HK-2 (cell line): ENCODE measurements at regions not wholly inside any gene's neighbourhood (a gene's known extent, or its start where the extent isn't known, plus 50 kb on each side); places are given as distances from the start of the nearest gene placed in this dataset.
A peak's percentile ranks its signal among the peaks of the same experiment; 100 is the strongest.

Experiments used
- DNase-seq: peaks from one replicate; pipeline ENCODE4 v3.0.0-alpha.2; 2018; ENCODE audit not compliant: unreplicated experiment

DNA sequence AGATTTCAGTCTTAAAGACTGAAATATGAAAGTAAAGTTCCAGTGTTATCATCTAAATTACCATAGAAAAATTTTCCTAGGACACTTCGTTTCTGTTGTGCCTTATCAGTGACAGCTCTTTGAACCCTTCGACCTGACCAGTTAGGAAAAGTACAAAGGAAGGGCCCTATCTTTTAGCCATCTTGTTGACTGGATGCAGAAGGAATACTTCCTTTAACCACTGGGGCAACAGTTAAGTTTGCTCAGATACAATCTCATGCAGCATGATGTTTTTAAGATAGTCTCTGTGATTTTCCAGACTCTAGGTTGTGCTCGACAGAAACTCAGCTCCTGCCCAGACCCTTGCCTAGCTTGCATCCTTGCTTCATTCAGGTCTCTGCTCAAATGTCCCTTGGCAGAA, 210.5 kb upstream of the RPS6KA3 start:
- no peak for DNase-seq

DNA sequence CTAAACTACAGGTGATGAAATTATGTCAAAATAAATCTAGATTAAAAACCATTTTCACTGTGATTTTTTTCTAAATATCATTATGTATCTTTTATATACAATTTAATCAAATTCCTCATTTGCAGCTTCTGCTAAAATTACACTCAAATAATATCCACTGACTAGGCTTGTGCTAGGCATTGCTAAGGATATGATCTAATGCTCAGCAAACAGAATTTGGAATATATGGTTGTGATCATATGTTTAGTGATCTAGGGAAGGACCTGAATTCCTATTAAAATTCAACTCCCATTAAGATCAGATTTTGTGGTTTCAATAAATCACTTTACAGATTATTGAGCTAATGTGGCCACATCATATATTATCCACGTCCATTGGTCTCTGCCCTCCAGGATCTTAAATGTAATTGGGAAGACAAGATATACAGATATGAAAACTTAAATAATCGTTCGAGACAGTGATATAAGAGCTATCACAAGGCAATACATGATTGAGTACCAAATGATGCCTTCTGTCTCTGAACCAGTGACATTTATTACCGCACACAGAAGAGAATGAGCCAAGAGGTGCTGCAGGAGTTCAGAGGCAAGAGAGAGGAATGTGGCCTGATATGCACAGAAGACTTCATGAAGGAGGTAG, 206.0 kb upstream of the RPS6KA3 start:
- no peak for DNase-seq

DNA sequence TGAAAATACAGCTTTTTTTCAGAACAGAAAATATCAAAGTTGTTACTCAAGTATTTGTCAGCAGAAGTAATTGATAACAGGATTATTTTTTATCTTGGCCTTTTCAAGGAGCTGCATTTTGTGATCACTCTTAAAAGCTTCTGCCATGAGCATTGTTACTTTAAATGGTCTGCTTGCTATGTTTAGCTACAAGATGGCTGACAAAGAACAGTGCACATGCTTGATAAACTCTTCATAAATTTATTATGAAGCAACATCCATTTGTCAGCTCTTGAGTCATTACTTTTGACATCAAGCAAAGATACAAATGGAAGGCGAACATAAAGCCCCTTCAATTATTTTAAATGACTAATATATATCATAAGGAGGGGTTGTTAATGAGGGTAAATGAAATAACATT, 205.4 kb upstream of the RPS6KA3 start:
- no peak for DNase-seq

DNA sequence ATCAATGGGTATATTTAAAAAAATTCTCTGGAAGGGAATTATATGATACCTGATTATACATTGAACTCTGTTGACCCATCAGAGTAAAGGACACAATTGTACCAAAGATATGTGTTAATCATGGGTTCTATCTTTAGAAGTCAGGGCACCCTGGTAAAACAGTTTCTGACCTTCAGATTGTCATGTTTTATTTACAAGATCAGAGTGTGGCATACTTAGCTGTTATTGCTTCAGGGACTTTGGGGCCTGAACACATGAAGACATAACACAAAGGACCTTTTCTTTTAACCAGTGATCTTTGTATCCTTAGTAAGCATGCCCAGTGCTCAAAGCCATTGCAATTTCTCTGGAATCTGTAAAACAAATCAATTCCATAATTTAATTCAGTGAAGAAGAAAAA, 204.8 kb upstream of the RPS6KA3 start:
- DNase-seq: no peak

DNA sequence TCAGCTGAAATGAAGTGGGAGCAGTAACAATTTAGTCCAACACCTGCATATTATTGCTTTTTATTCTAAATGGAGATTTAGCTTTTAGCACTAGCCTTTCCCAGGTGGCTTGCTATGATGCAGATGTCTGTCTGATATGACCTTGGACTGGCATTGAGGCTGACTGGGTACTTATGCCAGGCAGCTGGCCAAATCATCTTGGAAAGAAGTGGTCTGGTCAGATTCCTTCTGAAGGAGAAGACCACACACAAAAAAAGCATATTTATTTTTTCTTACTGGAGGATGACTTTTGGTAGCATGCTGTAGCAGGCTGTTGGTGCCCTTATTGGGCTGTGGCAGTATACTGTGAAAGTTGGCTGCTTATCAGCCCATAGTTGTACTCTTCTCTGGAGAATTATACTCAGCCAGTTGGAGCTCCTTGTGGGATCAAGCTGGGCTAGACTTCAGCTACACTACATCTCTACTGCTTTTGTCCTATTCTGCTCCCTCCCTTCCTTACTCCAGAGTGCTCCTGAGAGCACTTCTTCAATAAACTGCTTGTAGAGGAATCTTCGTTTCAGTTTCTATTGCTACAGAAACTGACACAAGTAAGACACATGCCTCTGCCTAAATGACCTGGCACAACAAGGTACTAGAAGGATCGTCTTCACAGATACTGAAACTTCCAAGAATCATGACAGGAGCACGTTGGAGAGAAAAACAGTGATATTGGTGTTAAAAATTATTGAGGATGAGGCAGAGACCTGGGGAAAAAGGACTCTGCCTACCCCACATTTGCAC, 196.8 kb upstream of the RPS6KA3 start:
- no peak for DNase-seq

DNA sequence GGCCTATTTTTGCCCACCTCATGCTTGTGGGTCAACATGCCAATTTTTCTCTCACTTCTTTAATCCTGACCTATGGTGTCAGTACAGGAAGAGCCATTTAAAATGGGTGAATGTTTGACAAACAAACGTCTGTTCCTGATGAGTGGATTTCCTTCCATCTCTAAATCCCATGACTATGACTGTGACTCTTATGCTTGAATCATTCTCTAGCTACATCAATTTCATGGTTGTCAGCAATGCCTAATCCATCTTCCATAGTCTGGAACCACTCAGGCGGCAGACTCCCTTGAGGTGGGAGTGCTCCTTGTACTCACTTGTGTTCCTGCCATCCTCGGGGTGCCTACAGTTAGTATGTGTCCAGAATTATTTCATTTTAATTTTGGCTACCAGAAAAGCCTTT, 194.9 kb upstream of the RPS6KA3 start:
- DNase-seq: peak; percentile 33

DNA sequence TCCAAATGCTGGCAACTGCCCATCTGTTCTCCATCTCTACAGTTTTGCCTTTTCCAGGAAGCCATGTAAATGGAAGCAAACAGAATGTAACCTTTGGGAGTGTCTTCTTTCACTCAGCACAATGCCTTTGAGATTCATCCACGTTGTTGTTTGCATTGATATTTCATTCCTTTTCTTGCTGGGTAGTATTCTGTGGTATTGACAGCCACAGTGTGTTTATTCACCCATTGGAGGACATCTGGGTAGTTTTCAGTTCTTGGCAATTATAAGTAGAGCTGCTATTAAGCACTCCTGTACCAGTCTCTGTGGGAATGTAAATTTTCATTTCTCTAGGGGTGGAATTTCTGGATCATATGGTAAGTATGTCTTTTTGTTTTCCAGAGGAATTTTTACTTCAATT, 194.3 kb upstream of the RPS6KA3 start:
- no peak for DNase-seq

DNA sequence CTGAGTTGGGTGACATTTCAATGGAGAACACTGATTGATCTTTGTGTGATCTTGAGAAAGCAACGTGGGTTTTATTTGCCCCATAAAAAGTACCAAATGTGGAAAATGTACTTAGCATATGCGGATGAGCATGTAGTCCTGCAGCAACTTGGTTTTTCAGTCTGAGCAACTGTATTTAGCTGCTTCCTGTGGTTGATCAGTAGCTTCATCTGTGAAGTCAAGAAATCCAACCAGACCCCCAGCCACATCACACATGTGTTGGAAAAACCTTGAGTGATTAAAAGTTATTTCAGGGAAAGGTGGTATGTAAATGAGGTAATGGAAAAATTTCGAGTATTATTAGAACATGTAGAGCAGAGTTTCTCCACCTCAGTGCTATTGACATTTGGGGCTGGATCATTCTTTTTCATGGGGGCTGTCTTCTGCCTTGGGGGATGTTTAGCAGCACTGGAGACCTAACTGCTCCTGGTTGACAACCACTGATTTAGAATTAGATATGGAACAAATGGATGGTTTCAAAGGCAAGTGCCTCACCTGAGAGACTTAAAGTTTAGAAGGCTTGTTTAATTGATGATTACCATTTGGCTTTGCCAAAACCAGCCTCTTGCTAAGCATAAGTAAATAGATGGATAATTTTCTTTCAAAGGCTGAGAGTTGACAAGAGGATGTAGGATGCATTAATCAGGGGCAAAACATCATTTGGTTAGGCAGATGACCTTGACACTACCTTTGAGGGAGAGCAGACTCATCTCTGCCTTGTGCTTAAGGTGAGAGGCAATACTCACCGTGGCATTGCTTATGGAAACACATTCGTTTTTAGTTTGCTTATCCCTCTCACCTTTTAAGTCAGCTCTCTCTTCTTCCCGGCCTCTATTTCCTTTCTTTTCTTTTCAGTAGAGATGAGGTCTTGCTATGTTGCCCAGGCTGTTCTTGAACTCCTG, 193.0 kb upstream of the RPS6KA3 start:
- DNase-seq: no peak

DNA sequence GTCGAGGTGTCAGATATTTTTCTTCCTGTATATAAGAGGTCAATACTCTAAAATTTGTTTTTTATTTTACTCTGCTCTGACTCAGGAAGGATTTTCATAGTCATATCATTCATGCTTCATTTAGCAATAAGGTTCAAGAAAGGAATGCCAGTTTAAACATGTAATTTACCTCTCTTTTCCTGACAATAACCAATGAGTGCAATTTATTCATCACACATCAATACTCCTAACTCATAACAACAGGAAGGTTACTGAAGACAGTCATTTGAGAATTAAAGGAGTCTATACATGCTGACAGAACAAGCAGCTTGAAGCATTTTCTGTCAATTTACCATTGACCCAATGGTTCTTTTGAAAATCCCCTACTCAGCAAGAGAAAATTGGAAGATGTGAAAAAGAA, 190.3 kb upstream of the RPS6KA3 start:
- no peak for DNase-seq

DNA sequence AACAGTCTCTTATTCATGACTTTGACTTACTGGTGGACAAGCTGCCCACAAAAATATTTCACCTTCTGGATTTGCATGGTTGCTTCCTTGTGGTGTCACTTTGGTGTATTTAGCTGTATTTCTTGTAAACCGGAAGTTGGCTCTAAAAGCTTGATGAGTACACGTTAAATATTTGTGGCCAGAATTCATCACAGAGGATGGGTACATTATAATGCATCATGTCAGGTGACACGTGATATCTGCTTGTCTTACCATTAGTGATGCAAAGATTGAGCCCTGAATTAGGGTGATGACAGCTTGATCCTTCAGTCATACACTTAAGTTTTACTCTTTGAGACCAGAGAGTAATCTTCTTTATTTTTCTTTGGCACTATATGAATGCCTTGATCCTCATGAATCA, 188.3 kb upstream of the RPS6KA3 start:
- DNase-seq: no peak

DNA sequence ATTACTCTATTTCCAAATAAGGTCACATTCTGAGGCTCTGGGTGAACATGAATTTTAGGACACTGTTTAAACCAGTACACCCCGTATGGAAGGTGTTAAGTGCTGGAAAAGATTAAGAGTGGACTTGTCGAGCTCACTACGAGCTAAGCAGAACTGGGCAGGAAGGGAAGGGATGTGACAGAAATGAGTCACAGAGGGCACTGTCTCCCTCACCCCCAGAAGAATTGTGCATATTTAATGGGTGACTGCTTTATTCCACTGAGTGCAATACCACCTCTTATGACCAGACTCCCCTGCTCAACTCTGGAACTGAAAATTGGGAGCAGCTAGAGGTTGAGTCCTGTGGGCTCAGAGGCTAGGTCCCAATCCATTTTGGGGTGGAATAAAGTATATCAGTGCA, 187.4 kb upstream of the RPS6KA3 start:
- peak; percentile 19 for DNase-seq

DNA sequence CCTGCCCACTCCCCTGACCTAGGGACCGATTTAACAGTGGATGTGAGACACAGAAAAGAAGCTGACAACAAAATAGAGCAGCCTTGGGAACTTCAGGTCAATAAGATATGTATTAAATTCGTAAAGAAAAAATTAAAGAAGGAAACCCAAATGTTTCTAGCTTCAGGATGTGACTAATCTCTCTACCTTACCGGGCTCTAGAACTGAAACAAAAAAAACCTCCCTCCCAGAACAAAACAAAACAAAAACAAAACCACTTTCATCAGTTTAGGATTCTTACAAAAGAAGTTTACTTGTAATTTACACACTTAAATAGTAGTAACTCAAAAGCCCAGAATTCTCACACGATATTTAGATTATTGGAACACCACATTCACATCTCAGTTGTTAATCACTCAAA, 185.8 kb upstream of the RPS6KA3 start:
- no peak for DNase-seq

DNA sequence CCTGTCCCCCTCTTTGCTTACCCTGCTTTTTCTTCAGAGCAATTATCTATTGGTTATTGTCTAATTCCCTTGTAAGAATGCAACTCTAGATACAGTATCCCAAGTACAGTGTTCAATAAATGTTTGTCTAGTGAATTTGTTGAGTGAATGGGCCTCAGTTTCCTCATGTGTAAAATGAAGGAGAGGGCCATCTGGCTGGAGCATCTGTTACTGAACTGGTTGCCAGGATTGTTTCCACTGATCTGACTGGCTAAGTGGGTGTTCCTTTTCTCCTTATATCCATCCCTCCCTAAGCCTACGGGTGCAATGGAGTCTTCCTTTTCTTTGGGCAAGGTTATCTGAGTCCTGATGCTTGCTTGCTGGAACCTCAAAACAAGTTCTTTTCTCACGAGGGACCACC, 185.2 kb upstream of the RPS6KA3 start:
- DNase-seq: no peak

DNA sequence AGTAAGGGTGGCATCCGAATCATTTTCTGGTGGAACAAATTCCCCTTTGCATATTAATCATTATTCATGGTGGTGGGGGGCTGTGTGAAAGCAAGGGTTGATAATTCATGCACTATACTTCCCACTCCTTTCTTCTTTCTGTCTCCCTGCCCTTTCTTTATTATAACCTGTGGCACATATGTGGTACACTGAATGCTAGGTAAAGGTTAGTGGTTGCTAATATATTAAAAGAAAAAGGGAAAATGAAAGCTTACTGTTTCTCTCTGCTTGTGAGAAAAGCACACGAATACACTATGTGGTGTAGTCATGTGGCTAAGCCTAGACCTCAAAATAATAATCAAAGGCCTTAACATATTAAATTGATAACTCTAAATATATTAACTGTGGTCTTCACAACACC, 178.4 kb upstream of the RPS6KA3 start:
- DNase-seq: no peak

DNA sequence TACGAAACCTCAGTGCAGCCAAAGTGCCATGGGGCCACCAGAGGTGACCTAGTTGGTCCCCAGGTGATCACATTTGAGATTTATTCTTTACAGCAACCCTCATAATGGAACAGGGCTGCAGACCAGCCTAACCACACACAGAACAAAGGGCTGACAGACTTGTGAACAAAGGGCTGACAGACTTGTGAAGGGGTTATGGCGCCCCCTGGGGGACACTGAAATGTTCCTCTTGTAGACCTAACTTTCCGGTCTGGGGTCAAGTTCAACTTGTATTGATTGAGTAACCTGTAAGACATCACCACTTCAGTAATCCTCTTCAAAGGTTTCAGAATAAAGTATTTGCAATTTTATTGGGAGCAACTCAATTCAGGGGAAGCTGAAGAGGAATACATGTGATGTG, 175.9 kb upstream of the RPS6KA3 start:
- DNase-seq: peak; percentile 73

DNA sequence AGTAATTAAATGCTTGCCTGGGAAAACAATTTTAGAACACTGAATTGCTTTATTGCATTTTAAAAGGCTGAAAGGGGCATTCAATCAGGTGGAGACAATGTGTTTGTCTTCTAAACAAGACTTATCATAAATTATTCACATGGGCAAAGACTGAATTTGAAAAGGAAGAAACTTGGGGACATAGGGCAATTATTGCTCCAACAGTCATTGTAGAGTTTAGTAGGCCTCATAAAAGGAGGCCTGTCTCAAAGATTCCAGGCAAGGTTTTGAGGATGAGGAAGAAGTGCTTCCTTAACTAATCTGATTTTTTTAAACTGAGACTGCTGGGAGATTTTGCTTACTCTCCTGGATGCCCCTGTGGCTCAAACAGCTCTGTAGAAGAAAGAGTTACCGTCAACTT, 174.4 kb upstream of the RPS6KA3 start:
- no peak for DNase-seq

DNA sequence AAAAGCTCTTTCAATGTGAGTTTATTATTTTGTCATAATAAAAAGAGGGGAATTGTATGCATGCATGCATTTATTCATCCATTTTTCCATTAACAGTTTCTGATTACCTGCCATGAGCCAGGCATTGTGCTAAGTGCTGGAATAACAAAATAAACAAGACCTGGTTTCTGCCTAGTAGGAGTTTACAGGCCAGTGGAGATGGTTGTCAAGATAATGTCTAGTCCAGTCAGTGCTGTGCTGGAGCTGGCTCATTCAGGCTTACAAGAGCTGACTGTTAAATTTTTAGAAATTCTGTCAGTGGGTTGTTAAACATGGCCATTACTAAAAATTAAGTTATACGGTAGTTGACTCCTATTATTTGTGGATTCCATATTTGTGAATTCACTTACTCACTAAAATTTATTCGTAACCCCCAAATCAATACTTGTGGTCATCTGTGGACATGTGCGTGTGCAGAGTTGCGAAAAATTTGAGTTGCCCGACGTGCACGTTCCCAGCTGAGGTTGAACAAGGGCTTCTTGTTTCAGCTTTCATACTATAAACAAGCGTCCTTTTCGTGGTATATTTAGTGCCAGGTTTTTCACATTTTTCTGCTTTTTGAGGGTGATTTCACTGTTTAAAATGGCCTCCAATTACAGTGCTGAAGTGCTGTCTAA, 172.3 kb upstream of the RPS6KA3 start:
- no peak for DNase-seq

DNA sequence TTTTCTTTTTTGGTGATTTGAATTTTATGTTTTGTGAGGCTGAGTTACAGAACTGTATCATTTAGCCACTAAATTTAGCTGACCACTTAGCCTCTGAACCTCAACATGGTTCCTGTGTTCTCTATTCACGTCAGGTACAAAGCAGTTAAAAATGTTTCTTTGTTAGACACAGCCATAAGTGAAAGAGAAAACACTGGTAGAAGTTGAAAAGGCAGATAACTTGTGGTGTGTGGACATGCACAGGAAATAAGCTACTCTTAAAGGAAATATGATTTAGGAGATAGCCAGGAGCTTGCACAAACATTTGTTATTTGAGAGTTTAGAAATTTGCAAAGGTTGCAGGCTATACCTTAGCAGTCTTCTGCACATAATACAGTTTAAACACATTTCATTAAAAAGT, 171.0 kb upstream of the RPS6KA3 start:
- no peak for DNase-seq

DNA sequence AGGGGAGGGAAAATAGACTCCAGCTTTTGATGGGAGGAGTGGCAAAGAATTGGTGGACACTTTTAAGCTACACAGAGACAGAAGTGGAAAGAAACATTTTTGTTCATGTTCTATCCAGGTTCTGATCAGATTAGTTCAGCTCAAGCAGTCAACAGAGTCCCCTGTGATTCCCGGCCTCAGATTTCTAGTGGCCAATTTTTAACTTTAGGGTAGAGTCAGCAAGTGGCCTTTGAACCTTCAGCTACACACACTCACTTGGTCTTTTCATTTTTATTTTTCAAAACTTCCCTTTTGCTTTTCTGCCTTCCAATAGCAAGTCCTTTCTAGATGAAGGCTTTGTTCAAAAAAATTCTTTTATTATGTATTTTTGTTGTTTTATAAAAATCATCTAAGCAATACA, 169.2 kb upstream of the RPS6KA3 start:
- DNase-seq: no peak

DNA sequence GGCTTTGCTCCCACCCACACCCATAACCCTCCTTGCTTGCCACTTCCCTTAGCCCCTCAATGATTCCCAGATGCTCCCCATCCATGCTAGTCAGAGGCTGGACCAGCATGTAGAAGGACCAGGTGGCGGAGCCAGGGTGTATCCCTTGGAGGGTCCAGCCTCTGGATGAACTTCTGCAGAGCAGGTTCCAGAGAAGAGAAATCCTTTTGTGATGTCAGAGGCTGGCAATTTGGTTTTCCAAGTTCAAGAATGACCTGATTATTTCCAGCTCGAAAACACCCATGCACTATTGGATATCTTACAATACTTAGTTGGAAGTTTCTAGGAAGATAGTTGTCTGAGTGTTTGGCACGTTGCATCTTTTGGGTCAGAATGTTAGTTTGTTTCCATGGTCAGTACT, 168.3 kb upstream of the RPS6KA3 start:
- no peak for DNase-seq

DNA sequence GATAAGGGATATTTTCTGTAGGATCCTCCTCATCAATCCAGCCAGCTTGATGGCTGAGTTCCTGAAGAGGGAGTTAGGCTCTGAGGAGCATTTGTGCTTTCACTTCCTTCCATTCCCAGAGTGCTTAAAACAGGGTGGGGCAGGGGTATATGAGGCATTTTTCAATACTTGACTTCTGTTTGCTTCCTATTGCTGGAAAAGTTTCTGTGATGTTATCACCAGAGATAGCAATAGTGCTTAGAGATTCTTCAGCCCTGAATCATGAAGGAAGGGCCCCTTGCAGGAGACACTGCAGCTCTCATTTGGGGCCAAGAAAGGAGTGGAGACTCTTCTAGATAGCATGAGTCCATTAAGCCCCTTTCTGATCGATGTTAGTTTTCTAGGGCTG, 166.7 kb upstream of the RPS6KA3 start:
- DNase-seq: no peak

DNA sequence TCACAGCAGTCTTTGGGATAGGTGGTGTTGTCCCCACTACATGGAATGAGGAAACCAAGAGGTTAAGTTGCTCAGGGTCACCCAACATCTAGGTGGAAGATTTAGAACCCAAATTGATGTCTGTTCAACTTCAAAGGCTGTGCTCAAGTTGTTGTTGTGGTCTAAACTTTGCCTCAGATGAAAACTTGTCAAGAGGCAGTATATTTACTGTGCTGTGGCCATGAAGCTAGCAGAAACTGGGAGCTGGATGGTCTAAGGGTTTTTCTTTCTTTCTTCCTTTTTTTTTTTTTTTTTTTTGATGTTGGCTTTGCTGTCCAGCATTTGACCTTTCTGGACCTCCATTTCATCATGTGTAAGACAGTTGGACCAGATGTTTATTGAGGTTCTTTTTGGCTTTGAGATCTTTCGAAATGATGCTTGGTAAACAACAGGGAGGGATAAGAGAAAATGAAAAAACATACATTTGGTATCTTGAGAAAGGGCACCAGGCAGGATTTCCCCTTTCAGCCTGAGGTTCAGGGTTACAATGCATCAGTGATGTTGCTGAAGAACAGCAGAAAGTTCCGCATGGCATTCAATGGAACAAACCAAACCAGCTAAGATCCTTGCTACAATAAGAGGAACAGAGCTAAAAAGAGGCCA, 166.2 kb upstream of the RPS6KA3 start:
- no peak for DNase-seq
